NB4 (cell line): ENCODE measurements at regions not wholly inside any gene's neighbourhood (a gene's known extent, or its start where the extent isn't known, plus 50 kb on each side); places are given as distances from the start of the nearest gene placed in this dataset.

Experiments used
- MAX ChIP-seq: IDR thresholded peaks from 2 replicates; pipeline ENCODE4 v1.6.1; 2011; ENCODE audit warnings: low read depth, low read length
- TF ChIP-seq, protein P1 (sequence below): IDR thresholded peaks from one replicate; pipeline ENCODE4 v1.5.1; 2012; ENCODE audit warnings: low read depth, low read length

GRCh38 chr12:19002216-19002615, 127.3 kb upstream of the PLEKHA5 start:
- no peak for TF ChIP-seq MAX
- TF ChIP-seq, protein P1, sequence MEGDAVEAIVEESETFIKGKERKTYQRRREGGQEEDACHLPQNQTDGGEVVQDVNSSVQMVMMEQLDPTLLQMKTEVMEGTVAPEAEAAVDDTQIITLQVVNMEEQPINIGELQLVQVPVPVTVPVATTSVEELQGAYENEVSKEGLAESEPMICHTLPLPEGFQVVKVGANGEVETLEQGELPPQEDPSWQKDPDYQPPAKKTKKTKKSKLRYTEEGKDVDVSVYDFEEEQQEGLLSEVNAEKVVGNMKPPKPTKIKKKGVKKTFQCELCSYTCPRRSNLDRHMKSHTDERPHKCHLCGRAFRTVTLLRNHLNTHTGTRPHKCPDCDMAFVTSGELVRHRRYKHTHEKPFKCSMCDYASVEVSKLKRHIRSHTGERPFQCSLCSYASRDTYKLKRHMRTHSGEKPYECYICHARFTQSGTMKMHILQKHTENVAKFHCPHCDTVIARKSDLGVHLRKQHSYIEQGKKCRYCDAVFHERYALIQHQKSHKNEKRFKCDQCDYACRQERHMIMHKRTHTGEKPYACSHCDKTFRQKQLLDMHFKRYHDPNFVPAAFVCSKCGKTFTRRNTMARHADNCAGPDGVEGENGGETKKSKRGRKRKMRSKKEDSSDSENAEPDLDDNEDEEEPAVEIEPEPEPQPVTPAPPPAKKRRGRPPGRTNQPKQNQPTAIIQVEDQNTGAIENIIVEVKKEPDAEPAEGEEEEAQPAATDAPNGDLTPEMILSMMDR: no peak
